HT1080 (cell line): ENCODE measurements at regions not wholly inside any gene's neighbourhood (a gene's known extent, or its start where the extent isn't known, plus 50 kb on each side); places are given as distances from the start of the nearest gene placed in this dataset.

Experiments
- DNase-seq: peaks from one replicate; pipeline ENCODE4 v3.0.0-alpha.2; 2015; ENCODE audit warnings: low read depth

GRCh38 chr9:106697390-106697749 lies 165.6 kb upstream of the ZNF462 start:
- no peak for DNase-seq

- DNase-seq, result peak; percentile 60
These were observed 165.0 kb upstream of the ZNF462 start for GRCh38 chr9:106697750-106698502.

- no peak for DNase-seq
These were observed 162.3 kb upstream of the ZNF462 start for GRCh38 chr9:106700676-106701075.

- DNase-seq, result peak; percentile 77
These were observed 161.4 kb upstream of the ZNF462 start for GRCh38 chr9:106701611-106702010.

GRCh38 chr9:106704056-106704615 lies 158.8 kb upstream of the ZNF462 start:
- DNase-seq, result peak; percentile 13

DNA sequence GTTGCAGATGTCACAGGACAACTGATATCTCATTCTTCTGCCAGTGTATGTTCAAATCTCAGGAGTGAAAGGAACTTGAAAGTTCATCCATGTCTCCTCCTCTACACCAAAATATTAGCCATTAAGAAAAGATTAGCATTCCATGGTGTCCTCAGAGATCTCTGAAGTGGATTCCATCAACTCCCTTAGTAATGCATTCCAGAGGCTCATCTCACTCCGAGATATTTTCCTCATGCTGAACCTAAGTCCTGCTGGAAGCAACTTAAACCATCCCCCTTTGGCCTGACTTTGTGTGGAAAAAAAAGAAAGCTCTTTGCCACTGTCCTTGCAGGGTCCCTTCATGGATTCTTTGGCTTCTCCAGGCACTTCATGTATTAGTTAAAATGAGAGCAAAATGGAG lies 155.7 kb upstream of the ZNF462 start:
- no peak for DNase-seq

DNA sequence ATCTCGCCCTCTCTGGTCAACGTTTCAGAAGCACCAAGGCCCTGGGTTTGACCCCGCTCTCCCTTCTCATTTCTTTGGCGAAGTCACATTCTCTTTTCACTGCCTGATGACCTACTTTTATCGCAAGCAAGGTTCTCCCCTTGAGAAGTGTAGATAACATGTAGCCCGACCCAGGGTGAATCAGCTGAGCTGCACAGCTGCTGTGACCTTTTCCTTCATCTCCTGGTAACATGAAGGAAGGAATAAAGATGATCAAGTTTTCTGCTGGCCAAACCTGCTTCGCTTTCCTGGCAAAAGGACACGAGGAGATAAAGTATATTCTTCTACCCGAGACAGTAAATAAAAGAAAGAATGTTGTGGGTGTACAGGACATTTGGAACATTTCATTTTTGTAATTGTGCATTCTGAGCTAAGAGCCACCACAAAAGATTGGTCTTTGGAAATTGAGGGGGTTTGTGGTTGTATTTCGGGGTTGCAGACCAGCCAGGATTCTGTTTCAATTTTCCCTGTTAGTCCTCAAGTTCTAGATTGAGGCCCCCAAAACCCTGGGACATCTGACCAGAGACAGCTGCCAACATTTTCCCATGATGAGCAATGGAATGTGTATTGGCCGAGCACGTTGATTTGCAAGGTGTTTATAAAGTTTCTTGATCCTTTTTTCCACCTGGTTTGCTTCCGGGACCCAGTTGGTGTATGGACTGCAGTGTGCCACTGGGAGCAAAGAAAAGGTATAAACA lies 155.1 kb upstream of the ZNF462 start:
- DNase-seq, result no peak

DNA sequence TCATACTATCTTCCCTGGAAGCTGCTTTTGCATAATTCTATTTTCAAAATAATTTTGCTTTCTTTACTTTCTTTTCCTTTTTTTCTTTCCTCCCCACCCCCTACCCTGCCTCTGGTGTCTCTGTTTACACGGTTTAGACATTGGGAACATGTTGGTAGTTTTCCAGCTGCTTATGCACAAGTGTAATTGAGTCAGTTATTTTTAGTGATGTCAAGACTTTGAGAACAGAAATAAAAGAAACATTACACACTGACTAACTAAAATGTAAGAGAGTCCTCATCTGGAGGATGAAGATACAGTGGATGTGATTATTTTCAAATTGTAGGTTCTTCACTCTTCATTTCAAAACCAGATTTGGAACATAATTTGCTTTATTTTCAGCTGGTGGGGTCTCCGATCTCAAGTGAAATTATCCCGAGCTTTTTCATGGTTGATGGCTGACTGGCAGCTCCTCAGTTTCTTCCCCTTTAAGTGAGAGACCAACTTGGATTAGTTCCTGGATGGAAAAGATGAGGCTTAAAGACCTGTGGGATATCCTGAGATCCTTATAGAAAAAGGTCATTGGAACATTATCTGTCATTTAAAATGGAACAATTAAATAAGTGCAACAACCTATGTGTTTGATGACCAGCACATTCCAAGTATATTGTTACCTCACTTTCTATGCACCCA lies 154.4 kb upstream of the ZNF462 start:
- no peak for DNase-seq

DNA sequence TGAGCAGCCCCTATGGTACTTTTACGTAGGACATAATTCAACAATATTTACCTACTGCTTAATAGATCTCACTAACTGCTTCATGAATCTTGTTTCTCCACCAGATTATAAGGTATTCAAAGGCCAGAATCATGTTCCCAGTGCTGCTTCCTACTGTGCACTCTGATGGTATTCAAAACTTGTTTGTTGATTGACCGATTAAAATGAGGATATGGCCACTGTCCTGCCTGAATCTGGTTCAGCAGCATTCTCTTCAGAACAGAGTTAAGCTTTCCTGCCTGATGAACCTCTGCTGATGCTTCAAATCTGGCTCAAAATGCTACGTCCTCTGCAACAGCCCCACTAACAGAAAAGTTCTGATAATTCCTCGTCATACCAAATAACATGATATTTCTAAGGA lies 150.7 kb upstream of the ZNF462 start:
- no peak for DNase-seq

- DNase-seq, result no peak
These were observed 149.8 kb upstream of the ZNF462 start for GRCh38 chr9:106713206-106713605.

- DNase-seq, result no peak
These were observed 146.1 kb upstream of the ZNF462 start for GRCh38 chr9:106716820-106717219.

- peak; percentile 64 for DNase-seq
These were observed 145.3 kb upstream of the ZNF462 start for GRCh38 chr9:106717686-106718085.

GRCh38 chr9:106718936-106719335 lies 144.0 kb upstream of the ZNF462 start:
- DNase-seq, result peak; percentile 66

DNA sequence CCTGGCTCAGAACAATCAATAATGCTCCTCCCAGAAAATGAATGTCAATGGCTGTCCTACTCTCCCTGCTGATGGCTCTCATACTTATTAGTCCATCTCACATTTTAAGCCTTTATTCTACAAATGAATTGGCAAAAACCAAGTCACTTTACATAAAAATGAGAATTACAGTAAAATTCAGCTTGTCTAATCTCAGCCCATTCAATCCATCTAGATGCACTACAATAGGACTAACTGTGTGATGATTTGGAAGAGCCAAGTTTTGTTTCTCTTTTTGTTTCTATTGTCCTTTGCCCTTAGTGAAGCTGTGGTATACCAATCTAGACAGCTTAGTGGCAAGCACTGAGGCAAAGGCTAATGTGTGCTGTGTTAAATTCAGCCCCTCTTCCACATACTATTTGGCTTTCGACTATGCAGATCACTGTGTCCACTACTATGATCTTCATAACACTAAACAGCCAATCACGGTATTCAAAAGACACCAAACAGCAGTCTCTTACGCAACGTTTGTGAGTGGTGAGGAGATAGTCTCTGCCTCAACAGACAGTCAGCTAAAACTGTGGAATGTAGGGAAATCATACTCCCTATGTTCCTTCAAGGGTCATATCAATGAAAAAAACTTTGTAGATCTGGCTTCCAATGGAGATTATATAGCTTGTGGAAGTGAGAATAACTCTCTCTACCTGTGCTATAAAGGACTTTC lies 140.8 kb upstream of the ZNF462 start:
- no peak for DNase-seq

DNA sequence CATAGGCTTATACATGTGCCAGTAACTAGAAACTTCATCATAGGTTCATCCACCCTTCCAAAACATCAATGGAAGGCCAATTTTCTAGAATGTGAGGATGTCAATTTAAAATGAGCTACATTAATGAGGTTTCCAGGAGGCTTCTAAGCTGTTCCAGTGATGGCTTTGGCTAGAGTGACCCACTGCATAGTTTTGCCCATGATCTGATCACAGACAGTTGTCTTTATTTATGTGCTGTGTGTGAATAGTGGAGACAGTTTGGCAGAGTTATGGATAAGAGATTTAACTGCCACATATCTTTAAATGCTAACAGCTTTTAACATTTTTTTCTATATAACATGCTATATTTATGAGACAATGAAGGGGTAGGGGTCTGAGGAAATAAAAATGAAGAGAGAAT lies 139.0 kb upstream of the ZNF462 start:
- DNase-seq, result no peak

GRCh38 chr9:106724566-106724965 lies 138.4 kb upstream of the ZNF462 start:
- no peak for DNase-seq

- no peak for DNase-seq
These were observed 136.7 kb upstream of the ZNF462 start for GRCh38 chr9:106726070-106726815.

DNA sequence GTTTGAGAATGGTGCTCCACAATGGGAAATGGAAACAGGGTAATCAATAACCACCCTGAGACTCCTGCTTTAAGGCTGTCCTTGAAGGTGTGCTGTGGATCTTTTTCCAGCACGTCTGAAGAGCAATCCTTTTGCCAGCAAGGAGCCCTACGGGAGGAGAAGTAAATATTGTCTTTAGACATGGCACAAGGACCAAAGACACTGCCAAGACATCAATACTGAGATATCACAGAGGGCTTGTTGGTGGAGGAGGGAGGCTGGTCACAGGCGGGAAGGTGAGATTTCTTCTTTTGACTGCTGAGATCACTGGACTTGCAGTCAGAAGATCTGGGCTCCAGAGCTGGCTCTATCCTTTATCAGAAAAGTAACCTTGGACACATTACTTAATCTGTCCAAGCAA lies 135.0 kb upstream of the ZNF462 start:
- no peak for DNase-seq

GRCh38 chr9:106728860-106729259 lies 134.1 kb upstream of the ZNF462 start:
- no peak for DNase-seq

DNA sequence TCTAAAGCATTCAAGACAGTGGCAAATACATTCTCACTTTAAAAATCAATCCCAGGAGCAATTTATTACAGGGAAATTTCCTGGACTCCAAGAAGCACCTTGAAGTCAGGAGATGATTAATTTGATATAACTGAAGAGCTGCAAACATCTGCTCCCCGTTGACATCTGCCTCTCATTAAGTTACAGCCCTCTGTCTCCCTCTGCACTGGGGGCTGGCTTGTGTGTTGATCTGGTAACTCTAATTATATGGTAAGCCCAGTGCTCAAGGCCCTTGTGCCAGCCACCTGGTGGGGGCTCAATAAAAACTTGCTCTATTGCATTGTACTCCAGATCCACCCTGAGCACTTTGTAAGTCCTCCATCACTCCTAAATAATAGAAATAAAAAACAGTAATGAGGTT lies 131.1 kb upstream of the ZNF462 start:
- no peak for DNase-seq
